GM18951 (cell line): ENCODE measurements at regions not wholly inside any gene's neighbourhood (a gene's known extent, or its start where the extent isn't known, plus 50 kb on each side); places are given as distances from the start of the nearest gene placed in this dataset.

Source experiments
- POLR2A ChIP-seq: IDR thresholded peaks from 4 replicates; pipeline ENCODE4 v1.6.1; 2011; ENCODE audit warnings: mild to moderate bottlenecking; ENCODE audit not compliant: insufficient read length, insufficient read depth; ENCODE audit errors: extremely low read depth
- in situ Hi-C: fragments of 300-500 bp; cut with MboI; formaldehyde crosslinking; loops from one replicate; pipeline ENCODE4 v1.12.0; 2022; ENCODE audit warnings: low sequenced_read_pairs, mixed read lengths, inconsistent platforms; ENCODE audit not compliant: unreplicated experiment

GRCh38 chr3:135310317-135310716, 515.3 kb downstream of the EPHB1 start:
- in situ Hi-C loops: no loop called here
- TF ChIP-seq POLR2A: no peak

- in situ Hi-C loops: no loop called here
- TF ChIP-seq POLR2A: no peak
Measured at GRCh38 chr3:135311699-135312098, 516.6 kb downstream of the EPHB1 start.

GRCh38 chr3:135314237-135314636, 519.2 kb downstream of the EPHB1 start:
- no peak for TF ChIP-seq POLR2A
- in situ Hi-C loops: no loop called here

- in situ Hi-C loops: no loop called here
Measured at GRCh38 chr3:135324301-135324700, 529.2 kb downstream of the EPHB1 start.

GRCh38 chr3:135325096-135325495, 530.0 kb downstream of the EPHB1 start:
- no peak for TF ChIP-seq POLR2A
- in situ Hi-C loops: no loop called here

More at GRCh38 chr3:135324301-135324700, 529.2 kb downstream of the EPHB1 start:
- TF ChIP-seq POLR2A: no peak

- in situ Hi-C loops: no loop called here
- no peak for TF ChIP-seq POLR2A
Measured at GRCh38 chr3:135325726-135326235, 530.7 kb downstream of the EPHB1 start.

- in situ Hi-C loops: no loop called here
Measured at GRCh38 chr3:135326851-135327250, 531.8 kb downstream of the EPHB1 start.

GRCh38 chr3:135328036-135328435, 533.0 kb downstream of the EPHB1 start:
- TF ChIP-seq POLR2A: no peak
- in situ Hi-C loops: no loop called here

More at GRCh38 chr3:135326851-135327250, 531.8 kb downstream of the EPHB1 start:
- no peak for TF ChIP-seq POLR2A

GRCh38 chr3:135329479-135329878, 534.4 kb downstream of the EPHB1 start:
- in situ Hi-C loops: no loop called here
- no peak for TF ChIP-seq POLR2A

- in situ Hi-C loops: no loop called here
- no peak for TF ChIP-seq POLR2A
Measured at GRCh38 chr3:135337192-135337591, 542.1 kb downstream of the EPHB1 start.

GRCh38 chr3:135348690-135349089, 553.6 kb downstream of the EPHB1 start:
- in situ Hi-C loops: no loop called here
- TF ChIP-seq POLR2A: no peak

- no peak for TF ChIP-seq POLR2A
- in situ Hi-C loops: no loop called here
Measured at GRCh38 chr3:135349254-135349948, 554.3 kb downstream of the EPHB1 start.

GRCh38 chr3:135352213-135352612, 557.2 kb downstream of the EPHB1 start:
- no peak for TF ChIP-seq POLR2A
- in situ Hi-C loops: no loop called here

- in situ Hi-C loops: no loop called here
- no peak for TF ChIP-seq POLR2A
Measured at GRCh38 chr3:135362889-135363288, 567.8 kb downstream of the EPHB1 start.
